ENCODE measurements at regions not wholly inside any gene's neighbourhood (a gene's known extent, or its start where the extent isn't known, plus 50 kb on each side); places are given as distances from the start of the nearest gene placed in this dataset.

DNA sequence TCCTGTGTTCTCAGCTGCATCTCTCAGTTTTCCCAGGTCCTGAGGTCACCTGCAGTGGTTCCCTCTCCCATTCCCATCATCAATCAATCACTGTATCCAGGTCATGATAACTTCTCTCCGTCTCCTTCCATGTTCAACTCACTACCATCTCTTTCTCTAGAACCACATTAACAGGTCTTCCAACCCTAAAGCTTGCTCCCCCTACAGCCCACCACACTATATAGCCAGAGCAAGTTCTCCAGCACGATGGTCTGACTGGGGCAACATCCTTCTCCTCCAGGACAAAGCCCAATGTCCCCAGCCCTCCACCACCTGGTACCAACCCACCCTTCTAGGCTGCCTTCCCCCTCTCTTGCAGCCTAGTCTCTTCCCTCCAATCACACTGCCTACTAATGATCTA lies 241.6 kb downstream of the CDK5RAP2 start:
- H3K4me3 ChIP-seq (ENCODE audit: control insufficient read depth, low read depth, low read length): no peak overlapping the region
- no peak for DNase-seq (ENCODE audit: low read depth)
- TF ChIP-seq, protein P1, sequence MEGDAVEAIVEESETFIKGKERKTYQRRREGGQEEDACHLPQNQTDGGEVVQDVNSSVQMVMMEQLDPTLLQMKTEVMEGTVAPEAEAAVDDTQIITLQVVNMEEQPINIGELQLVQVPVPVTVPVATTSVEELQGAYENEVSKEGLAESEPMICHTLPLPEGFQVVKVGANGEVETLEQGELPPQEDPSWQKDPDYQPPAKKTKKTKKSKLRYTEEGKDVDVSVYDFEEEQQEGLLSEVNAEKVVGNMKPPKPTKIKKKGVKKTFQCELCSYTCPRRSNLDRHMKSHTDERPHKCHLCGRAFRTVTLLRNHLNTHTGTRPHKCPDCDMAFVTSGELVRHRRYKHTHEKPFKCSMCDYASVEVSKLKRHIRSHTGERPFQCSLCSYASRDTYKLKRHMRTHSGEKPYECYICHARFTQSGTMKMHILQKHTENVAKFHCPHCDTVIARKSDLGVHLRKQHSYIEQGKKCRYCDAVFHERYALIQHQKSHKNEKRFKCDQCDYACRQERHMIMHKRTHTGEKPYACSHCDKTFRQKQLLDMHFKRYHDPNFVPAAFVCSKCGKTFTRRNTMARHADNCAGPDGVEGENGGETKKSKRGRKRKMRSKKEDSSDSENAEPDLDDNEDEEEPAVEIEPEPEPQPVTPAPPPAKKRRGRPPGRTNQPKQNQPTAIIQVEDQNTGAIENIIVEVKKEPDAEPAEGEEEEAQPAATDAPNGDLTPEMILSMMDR (conservative IDR thresholded peaks at IDR 0.05; ENCODE audit: control insufficient read depth, insufficient read depth, low read depth, low read length): no peak

DNA sequence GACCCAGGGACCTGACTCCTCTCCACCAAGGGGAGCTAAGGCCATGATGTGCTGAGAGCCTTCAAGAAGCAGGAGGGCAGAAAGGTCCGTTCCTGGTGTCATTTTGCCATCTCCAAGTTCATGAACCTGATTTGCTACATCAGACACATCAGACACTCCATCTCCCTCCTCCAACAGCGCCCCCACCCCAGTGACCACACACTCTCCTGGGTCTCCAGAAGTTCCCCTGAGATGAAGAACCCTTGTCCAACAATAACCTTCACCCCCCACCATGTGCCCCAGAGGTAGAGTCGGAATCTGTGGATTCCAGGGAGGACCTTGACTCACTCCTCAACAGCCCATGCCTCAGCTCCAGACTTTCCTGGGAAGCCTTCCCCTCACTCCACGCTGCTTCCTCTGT lies 242.8 kb downstream of the CDK5RAP2 start:
- DNase-seq (ENCODE audit: low read depth): no peak
- H3K4me3 ChIP-seq (ENCODE audit: control insufficient read depth, low read depth, low read length): no peak overlapping the region
- TF ChIP-seq, protein P1 (conservative IDR thresholded peaks at IDR 0.05; ENCODE audit: control insufficient read depth, insufficient read depth, low read depth, low read length): no peak

DNA sequence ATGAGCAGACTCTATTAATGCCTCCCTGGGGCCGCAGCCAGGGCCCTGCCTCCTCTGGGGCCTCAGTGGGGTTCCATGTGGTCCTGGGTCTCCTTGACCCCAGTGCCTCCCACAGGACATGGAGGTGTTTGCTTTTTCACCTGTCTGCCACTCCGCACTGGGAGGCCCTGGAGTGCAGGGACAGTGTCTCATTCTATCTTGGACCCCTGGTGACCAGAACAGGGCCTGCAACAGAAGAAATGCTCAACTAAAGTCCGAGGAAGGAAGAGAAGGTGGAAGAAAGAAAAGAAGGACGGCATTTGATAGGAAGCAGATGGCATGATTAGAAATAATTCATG lies 243.2 kb downstream of the CDK5RAP2 start:
- TF ChIP-seq, protein P1 (conservative IDR thresholded peaks at IDR 0.05; ENCODE audit: control insufficient read depth, insufficient read depth, low read depth, low read length): no peak
- H3K4me3 ChIP-seq (ENCODE audit: control insufficient read depth, low read depth, low read length): no peak overlapping the region
- no peak for DNase-seq (ENCODE audit: low read depth)

DNA sequence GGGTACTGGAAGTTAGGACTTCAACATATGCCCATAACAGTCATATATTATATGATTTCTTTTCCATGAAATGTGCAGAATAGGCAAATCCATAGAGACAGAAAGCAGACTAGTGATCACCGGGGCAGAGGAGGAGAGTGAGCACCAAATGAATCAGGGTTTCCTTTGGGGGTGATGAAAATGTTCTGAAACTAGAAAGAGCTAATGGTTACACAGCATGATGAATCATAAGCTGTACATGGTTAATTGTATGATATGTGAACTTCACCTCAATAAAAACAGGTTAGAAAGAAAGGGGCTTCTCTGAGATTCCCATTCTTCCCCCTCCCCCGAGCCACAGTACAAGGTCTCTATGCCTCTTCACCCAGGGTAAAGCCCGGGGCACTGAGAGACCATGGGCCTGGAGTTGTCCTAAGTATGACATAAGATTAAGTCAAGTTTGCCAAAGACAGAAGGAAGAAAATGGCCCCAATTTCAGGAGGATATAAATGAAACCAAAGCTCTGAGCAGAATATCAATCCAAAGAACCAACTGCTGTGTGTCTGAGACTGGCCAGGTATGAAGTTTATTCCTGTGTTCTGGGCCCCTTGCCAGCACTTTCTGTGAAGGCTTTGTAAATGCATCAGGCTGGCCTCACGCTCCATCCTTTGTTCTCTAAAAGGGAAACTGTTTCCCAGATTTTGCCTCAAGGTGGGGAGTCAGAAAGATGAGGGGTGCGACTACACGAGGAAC lies 243.8 kb downstream of the CDK5RAP2 start:
- DNase-seq (ENCODE audit: low read depth): peak; percentile 71
- H3K4me3 ChIP-seq (ENCODE audit: control insufficient read depth, low read depth, low read length): no peak overlapping the region
- TF ChIP-seq, protein P1 (conservative IDR thresholded peaks at IDR 0.05; ENCODE audit: control insufficient read depth, insufficient read depth, low read depth, low read length): no peak

DNA sequence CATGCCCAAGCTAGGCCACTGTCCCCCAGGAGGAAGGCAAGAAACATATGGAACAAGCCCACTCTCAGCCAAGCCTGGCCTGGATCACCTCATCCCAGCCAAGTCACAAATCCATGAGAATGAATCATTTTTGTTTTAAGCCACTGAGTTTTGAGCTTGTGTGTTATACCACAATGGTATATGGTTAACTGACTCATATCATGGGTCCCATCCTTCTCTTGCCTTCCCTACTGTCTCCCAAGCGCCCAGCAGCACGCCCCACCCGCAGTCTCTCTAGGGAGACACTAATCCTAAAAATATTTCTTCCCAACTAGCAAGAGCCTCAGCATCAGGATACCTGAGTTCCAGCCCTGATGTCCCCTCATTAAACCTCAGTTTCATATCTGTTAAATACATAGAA lies 248.1 kb downstream of the CDK5RAP2 start:
- peak; percentile 74 for DNase-seq (ENCODE audit: low read depth)
- no peak overlapping the region for H3K4me3 ChIP-seq (ENCODE audit: control insufficient read depth, low read depth, low read length)
- TF ChIP-seq, protein P1 (conservative IDR thresholded peaks at IDR 0.05; ENCODE audit: control insufficient read depth, insufficient read depth, low read depth, low read length): no peak

DNA sequence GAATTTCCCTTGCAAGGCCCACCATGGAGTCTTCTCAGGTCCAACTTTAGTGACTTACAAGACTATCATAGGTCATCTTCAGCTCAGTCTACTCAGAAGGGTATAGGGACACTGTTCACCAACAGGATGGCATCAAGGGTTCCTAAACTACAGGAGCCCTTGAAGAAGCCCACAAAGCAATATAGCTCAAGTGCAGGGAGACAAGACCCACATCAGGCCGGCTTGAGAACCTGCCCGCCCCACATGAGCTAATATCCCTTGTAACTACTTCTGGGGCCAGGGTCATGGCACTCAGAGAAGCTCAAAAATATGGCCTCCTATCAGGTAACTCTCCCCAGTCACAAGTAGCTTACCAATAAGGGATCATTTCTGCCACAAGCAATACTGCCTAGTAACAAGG lies 249.9 kb downstream of the CDK5RAP2 start:
- TF ChIP-seq, protein P1 (conservative IDR thresholded peaks at IDR 0.05; ENCODE audit: control insufficient read depth, insufficient read depth, low read depth, low read length): no peak
- no peak overlapping the region for H3K4me3 ChIP-seq (ENCODE audit: control insufficient read depth, low read depth, low read length)
- DNase-seq (ENCODE audit: low read depth): no peak

DNA sequence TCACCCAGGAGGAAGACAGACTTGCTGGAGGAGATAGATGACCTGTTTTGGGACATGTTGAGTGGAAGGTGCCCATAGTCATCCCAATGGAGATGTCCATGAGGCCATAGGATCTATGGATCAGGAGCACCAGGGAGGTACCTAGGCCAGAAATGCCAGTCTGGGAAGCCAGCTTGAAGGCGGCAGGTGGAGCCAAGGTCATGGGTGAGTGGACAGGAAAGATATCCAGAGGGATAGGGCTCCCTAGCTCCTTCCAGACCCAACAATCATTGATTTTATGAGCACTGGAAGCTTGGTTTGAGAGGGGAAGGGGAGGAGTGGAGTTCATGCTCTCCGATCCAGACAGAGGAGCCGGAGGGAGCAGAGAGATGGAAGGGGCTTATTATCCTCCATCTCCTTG lies 252.6 kb downstream of the CDK5RAP2 start:
- DNase-seq (ENCODE audit: low read depth): no peak
- TF ChIP-seq, protein P1 (conservative IDR thresholded peaks at IDR 0.05; ENCODE audit: control insufficient read depth, insufficient read depth, low read depth, low read length): no peak
- H3K4me3 ChIP-seq (ENCODE audit: control insufficient read depth, low read depth, low read length): no peak overlapping the region

Measured in fibroblast of mammary gland (primary cell).